Osteoblast (primary cell): ENCODE measurements at regions not wholly inside any gene's neighbourhood (a gene's known extent, or its start where the extent isn't known, plus 50 kb on each side); places are given as distances from the start of the nearest gene placed in this dataset.
A peak's percentile ranks its signal among the peaks of the same experiment; 100 is the strongest.

Experiments
- DNase-seq: peaks from one replicate; pipeline ENCODE4 v3.0.0; 2011; ENCODE audit warnings: low spot score, mixed read lengths; ENCODE audit not compliant: insufficient read length; ENCODE audit errors: missing footprints
- H2AFZ ChIP-seq: 2 replicates; pipeline ENCODE4 v1.6.0; 2011; ENCODE audit warnings: mild to moderate bottlenecking, low read length
- H3K27ac ChIP-seq: 2 replicates; pipeline ENCODE4 v1.5.1; 2011; ENCODE audit warnings: mild to moderate bottlenecking, low read depth, low read length, moderate library complexity
- H3K27me3 ChIP-seq: 2 replicates; pipeline ENCODE4 v1.6.0; 2012; ENCODE audit warnings: mild to moderate bottlenecking, control low read depth, inconsistent platforms, low read length, moderate library complexity; ENCODE audit not compliant: insufficient read depth
- H3K36me3 ChIP-seq: 2 replicates; pipeline ENCODE4 v1.5.1; 2011; ENCODE audit warnings: mild to moderate bottlenecking, low read length, control low read depth, moderate library complexity; ENCODE audit not compliant: insufficient read depth
- H3K4me1 ChIP-seq: 2 replicates; pipeline ENCODE4 v1.5.1; 2011; ENCODE audit warnings: mild to moderate bottlenecking, low read length, control low read depth, moderate library complexity; ENCODE audit not compliant: insufficient read depth
- H3K4me2 ChIP-seq: 2 replicates; pipeline ENCODE4 v1.6.0; 2011; ENCODE audit warnings: mild to moderate bottlenecking, low read length; ENCODE audit not compliant: insufficient read depth
- H3K4me3 ChIP-seq: fragments of 200-600 bp; sonication (generic); 3 replicates; pipeline ENCODE4 v1.5.1; 2012; ENCODE audit warnings: mild to moderate bottlenecking, low read length, inconsistent platforms; ENCODE audit not compliant: insufficient read depth
- H3K79me2 ChIP-seq: 2 replicates; pipeline ENCODE4 v1.6.0; 2012; ENCODE audit warnings: mild to moderate bottlenecking, low read length, control low read depth, inconsistent platforms; ENCODE audit not compliant: insufficient read depth
- H3K9me3 ChIP-seq: 2 replicates; pipeline ENCODE4 v1.5.1; 2011; ENCODE audit warnings: low read depth, low read length, control low read depth
- H4K20me1 ChIP-seq: 2 replicates; pipeline ENCODE4 v1.6.0; 2012; ENCODE audit warnings: mild to moderate bottlenecking, low read length, control low read depth; ENCODE audit not compliant: insufficient read depth
- TF ChIP-seq, protein P1 (sequence below): IDR thresholded peaks from 2 replicates; pipeline ENCODE4 v1.5.1; 2011; ENCODE audit warnings: mild to moderate bottlenecking, low read depth, low read length, moderate library complexity; ENCODE audit errors: extremely low read depth

DNA sequence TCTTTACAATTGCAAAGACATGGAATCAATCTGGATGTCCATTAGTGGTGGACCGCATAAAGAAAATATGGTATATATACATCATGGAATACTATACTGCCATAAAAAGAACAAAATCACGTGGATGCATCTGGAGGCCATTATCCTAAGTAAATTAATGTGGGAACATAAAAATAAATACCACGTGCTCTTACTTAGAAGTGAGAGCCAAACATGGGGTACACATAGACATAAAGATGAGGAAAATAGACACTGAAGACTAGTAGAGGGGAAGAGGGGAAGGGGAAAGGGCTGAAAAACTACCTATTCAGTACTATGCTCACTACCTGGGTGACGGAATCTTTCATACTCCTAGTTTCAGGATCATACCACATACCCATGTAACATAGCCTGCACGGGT, 179.3 kb upstream of the TECRL start:
- no peak overlapping the region for H2AFZ ChIP-seq
- H3K4me2 ChIP-seq: no peak overlapping the region
- DNase-seq: no peak
- TF ChIP-seq, protein P1, sequence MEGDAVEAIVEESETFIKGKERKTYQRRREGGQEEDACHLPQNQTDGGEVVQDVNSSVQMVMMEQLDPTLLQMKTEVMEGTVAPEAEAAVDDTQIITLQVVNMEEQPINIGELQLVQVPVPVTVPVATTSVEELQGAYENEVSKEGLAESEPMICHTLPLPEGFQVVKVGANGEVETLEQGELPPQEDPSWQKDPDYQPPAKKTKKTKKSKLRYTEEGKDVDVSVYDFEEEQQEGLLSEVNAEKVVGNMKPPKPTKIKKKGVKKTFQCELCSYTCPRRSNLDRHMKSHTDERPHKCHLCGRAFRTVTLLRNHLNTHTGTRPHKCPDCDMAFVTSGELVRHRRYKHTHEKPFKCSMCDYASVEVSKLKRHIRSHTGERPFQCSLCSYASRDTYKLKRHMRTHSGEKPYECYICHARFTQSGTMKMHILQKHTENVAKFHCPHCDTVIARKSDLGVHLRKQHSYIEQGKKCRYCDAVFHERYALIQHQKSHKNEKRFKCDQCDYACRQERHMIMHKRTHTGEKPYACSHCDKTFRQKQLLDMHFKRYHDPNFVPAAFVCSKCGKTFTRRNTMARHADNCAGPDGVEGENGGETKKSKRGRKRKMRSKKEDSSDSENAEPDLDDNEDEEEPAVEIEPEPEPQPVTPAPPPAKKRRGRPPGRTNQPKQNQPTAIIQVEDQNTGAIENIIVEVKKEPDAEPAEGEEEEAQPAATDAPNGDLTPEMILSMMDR: no peak
- H3K4me1 ChIP-seq: no peaks in the 10 kb centered on the region
- H3K27ac ChIP-seq: no peak overlapping the region
- no peaks in the 10 kb centered on the region for H3K27me3 ChIP-seq
- H4K20me1 ChIP-seq: no peaks in the 10 kb centered on the region
- H3K79me2 ChIP-seq: no peaks in the 10 kb centered on the region
- H3K36me3 ChIP-seq: no peaks in the 10 kb centered on the region
- no peak overlapping the region for H3K4me3 ChIP-seq
- no peaks in the 10 kb centered on the region for H3K9me3 ChIP-seq

GRCh38 chr4:64584981-64585557, 175.8 kb upstream of the TECRL start:
- no peaks in the 10 kb centered on the region for H3K27me3 ChIP-seq
- no peak for DNase-seq
- H3K4me2 ChIP-seq: no peak overlapping the region
- H3K4me1 ChIP-seq: no peaks in the 10 kb centered on the region
- no peaks in the 10 kb centered on the region for H3K79me2 ChIP-seq
- no peaks in the 10 kb centered on the region for H4K20me1 ChIP-seq
- H2AFZ ChIP-seq: no peak overlapping the region
- no peaks in the 10 kb centered on the region for H3K9me3 ChIP-seq
- H3K27ac ChIP-seq: no peak overlapping the region
- no peaks in the 10 kb centered on the region for H3K36me3 ChIP-seq
- no peak overlapping the region for H3K4me3 ChIP-seq
- TF ChIP-seq, protein P1: peak; percentile 54

- H3K9me3 ChIP-seq: no peaks in the 10 kb centered on the region
- no peaks in the 10 kb centered on the region for H3K36me3 ChIP-seq
- no peak overlapping the region for H2AFZ ChIP-seq
- H3K4me1 ChIP-seq: no peaks in the 10 kb centered on the region
- TF ChIP-seq, protein P1: no peak
- H3K27me3 ChIP-seq: no peaks in the 10 kb centered on the region
- no peak overlapping the region for H3K27ac ChIP-seq
- H3K79me2 ChIP-seq: no peaks in the 10 kb centered on the region
- H3K4me3 ChIP-seq: no peak overlapping the region
- H3K4me2 ChIP-seq: no peak overlapping the region
- DNase-seq: no peak
- H4K20me1 ChIP-seq: no peaks in the 10 kb centered on the region
Observed at GRCh38 chr4:64584125-64584524, 174.9 kb upstream of the TECRL start.

GRCh38 chr4:64582492-64582891, 173.2 kb upstream of the TECRL start:
- Histone ChIP-seq H3K79me2 (no peaks in the 10 kb centered on the region), H3K27me3 (no peaks in the 10 kb centered on the region), H3K4me2 (no peak overlapping the region), H3K9me3 (no peaks in the 10 kb centered on the region), H3K4me1 (no peaks in the 10 kb centered on the region), H2AFZ (no peak overlapping the region), H3K36me3 (no peaks in the 10 kb centered on the region), H3K27ac (no peak overlapping the region), H3K4me3 (no peak overlapping the region), H4K20me1 (no peaks in the 10 kb centered on the region)
- DNase-seq: no peak
- TF ChIP-seq, protein P1: no peak
